Head of caudate nucleus (tissue), 42 donors: ENCODE measurements at regions not wholly inside any gene's neighbourhood (a gene's known extent, or its start where the extent isn't known, plus 50 kb on each side); places are given as distances from the start of the nearest gene placed in this dataset.

ENCODE experiments used
- DNase-seq, 42 donors: peaks; one replicate each; pipeline versions ENCODE4 v3.0.0 to v3.0.0-alpha.2; 2020 to 2021; ENCODE audit warnings: mixed read lengths in 7 of 42
- intact Hi-C: fragments of 100-400 bp; cut with DNase I; formaldehyde crosslinking; loops from one replicate; pipeline ENCODE4 v1.15.0; 2022

- DNase-seq, result no peak
- intact Hi-C loops, result no loop called here
Measured at GRCh38 chr6:104286641-104287040, 573.1 kb downstream of the HACE1 start.

- DNase-seq, result no peak
- intact Hi-C loops, result no loop called here
Measured at GRCh38 chr6:104284872-104285271, 574.8 kb downstream of the HACE1 start.

GRCh38 chr6:104282581-104282980 lies 577.1 kb downstream of the HACE1 start:
- no peak for DNase-seq
- intact Hi-C loops, result no loop called here

- intact Hi-C loops, result no loop called here
- DNase-seq, result no peak
Measured at GRCh38 chr6:104281370-104281769, 578.3 kb downstream of the HACE1 start.

DNA sequence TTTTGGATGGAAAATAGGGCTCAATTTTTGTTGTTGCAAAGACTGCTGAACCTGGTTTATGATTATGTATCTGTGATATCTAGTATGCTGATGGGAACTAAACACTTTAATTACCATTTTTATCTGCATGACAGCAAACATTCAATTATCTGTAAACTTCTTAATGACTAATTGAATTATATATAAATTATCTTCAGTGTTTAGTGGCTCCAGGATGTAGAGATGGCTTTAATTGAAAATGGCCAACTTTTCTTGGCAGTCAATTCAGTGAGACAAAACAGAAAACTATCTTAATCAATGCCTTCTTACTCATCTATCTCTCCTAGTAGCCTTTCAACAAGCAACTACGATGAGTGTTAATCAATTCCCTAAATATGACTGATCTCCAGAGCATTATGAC lies 591.3 kb downstream of the HACE1 start:
- intact Hi-C loops, result no loop called here
- DNase-seq, result no peak

DNA sequence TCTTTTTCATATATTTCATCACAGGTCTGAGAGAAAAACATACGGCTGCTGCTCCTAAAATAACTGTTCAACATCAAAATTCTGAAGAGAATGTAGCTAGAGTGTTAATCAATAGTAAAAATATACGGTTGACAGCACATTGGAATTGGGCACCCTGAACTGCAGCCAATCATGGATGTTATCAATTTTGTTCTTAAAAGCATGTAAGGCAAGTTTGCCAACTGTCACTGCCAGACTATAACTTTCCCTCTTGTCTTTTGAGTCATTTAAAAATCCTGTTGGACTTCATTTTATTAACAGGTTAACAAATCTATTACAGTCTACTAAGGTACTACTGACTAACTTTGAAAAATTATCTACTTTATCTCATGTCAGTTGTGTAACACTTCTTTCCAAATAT lies 592.8 kb downstream of the HACE1 start:
- DNase-seq, result no peak
- intact Hi-C loops, result no loop called here

GRCh38 chr6:104256646-104257045 lies 603.1 kb downstream of the HACE1 start:
- no peak for DNase-seq
- intact Hi-C loops, result no loop called here

- DNase-seq, result no peak
- intact Hi-C loops, result no loop called here
Measured at GRCh38 chr6:104253236-104253635, 606.5 kb downstream of the HACE1 start.

GRCh38 chr6:104252276-104252675 lies 607.4 kb downstream of the HACE1 start:
- no peak for DNase-seq
- intact Hi-C loops, result no loop called here

- DNase-seq, result no peak
- intact Hi-C loops, result no loop called here
Measured at GRCh38 chr6:104251651-104252050, 608.1 kb downstream of the HACE1 start.

- intact Hi-C loops, result no loop called here
Measured at GRCh38 chr6:104240865-104241264, 618.9 kb downstream of the HACE1 start.

GRCh38 chr6:104239971-104240370 lies 619.7 kb downstream of the HACE1 start:
- DNase-seq, result no peak
- intact Hi-C loops, result no loop called here

More at GRCh38 chr6:104240865-104241264, 618.9 kb downstream of the HACE1 start:
- no peak for DNase-seq

DNA sequence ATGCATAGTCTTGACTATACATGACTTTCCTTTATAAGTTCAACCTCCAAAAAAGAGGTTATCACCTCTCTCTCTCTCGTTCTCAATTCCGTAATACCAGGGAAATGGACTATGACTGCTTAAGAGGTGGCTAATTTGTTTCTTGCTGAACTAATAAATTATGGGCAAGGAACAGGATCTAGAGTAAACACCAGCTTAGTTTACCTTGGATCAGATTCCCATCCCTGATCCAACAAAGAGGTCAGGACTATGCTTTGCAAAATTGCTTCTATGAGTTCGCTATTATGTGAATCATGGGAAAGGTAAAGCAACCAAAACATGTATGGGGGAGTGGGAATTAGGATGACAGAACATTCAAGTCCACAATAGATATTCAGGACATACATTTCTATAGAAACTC lies 630.7 kb downstream of the HACE1 start:
- intact Hi-C loops, result no loop called here
- DNase-seq, result no peak

DNA sequence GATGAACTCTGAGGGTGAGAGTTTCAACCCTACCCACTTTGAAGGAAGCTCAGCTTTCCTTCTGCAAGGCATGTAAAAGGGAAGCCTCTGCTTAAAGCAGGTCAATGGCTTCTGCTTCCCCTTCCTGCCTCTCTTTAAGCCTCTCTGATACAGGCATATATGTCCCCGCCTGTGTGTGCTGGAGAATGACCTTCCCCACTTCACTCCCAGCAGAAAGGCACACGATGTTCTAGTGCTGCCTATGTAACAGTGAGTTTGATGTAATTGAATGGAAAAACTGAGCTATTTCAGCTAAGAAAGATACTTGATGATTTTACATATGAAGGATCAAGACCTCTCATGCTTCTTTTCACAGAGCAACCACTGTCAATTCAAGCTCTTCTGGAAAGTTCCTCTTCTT lies 632.2 kb downstream of the HACE1 start:
- DNase-seq, result peak in 2 of 42 donors; percentile 4 to 13
- intact Hi-C loops, result no loop called here

DNA sequence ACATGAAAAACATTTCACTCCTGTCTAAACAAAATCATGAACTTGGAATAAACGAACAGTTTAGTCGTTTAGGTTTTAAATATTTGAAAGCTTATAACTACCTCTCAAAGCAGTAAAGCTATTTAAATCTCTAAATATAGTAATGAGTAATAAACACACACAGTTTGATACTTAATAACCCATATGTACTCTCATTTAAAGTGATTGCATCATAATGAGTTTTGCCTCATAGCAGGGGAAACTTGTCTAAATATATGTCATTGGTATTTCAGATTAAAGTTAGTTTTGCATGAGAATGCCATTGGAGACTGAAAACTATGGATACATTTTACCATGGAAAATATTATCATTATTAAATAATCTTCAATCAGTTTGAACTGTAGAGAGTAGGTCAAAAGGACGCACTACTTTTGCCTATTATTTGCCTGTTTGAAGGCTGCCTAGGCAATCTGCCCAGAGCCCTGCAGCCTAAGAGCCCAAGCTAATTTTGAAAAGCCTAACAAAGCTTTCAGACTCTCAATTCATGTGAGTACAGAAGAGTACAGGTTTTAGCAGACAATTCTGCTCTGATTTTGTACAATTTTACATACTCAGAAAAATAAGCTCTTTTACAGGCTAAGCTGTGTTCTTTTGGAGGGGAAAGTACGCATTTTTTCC lies 632.8 kb downstream of the HACE1 start:
- DNase-seq, result peak in 5 of 42 donors; percentile 2 to 22 (median 9)

DNA sequence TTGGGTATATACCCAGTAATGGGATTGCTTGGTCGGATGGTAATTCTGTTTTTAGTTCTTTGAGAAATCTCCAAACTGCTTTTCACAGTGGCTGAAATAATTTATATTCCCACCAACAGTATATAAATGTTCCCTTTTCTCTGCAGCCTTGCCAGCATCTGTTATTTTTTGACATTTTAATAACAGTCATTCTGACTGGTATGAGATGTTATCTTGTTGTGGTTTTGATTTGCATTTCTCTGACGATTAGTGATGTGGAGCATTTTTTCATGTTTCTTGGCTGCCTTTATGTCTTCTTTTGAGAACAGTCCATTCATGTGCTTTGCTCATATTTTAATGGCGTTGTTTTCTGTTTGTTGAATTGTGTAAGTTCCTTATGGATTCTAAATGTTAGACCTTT lies 641.6 kb downstream of the HACE1 start:
- DNase-seq, result no peak
- intact Hi-C loops, result no loop called here

More for the DNA sequence above, 632.8 kb downstream of the HACE1 start:
- intact Hi-C loops, result no loop called here

GRCh38 chr6:104214901-104215300 lies 644.8 kb downstream of the HACE1 start:
- intact Hi-C loops, result no loop called here
- no peak for DNase-seq

DNA sequence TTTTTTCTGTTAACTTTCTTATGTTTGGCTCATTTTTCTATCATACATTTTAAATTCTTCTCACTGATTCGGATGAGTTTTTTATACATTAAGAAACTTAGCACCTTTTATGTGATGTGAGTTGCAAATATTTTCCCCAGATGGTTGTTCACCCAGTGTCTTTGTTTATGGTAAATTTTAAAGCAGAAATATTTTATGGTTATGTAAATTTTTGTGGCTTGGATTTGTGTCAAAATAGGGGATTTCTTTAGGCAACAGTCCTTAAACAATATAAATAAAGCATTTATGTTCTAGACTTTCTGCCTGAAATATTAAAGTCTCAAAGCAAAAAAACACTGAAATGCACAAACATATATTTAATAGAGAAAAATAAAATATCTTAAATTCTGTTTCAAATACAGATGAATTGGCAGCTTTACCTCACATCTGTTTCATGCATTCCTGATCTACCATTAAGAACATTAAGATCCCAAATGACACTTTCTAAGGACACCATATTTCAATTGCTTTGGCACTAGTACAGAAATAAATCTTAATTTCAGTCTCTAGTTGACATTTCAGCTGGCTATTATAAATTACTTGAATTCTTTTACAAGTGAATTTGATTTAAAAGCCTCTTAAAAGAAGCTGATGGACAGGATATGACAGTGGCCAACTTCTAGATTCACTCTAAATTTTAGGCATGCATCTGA lies 646.6 kb downstream of the HACE1 start:
- no peak for DNase-seq
- intact Hi-C loops, result no loop called here

DNA sequence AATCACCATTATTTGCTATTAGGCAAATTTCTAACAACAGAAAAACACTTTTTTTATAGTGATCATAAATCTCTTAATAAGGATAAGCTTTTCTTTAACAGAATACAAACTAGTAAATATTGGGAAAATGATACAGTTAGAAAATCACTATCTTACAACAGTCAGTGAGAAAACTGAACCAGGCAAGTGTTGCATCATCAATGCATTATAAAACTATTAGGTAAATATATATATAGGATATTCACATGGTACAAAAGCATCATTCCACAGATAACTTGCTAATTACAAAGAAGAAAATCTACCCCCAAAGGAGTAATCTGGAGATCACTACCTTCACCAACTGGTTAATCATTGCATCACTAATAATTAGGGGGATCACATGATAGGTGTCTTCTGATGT lies 652.1 kb downstream of the HACE1 start:
- intact Hi-C loops, result no loop called here
- no peak for DNase-seq

- no peak for DNase-seq
- intact Hi-C loops, result no loop called here
Measured at GRCh38 chr6:104201557-104201956, 658.2 kb downstream of the HACE1 start.

DNA sequence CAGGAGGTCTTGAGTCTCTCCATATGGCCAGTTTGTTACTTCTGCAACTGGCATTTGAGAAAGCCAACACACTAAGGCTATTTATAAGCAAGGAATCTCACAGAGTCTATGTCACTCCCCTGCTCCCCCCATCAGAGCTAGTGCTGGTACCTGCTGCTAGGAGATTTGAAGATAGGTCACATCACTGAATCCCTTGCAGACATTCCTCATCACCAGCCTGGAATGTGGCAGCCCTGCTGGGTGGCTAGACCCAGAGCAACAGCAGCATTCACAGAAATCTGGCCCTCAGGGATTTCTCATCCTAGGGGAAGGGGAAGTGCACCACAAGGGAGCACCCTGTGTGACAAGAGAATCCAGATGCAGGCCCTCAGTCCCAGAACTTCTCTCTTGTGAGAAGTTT lies 672.1 kb downstream of the HACE1 start:
- DNase-seq, result no peak
- intact Hi-C loops, result no loop called here
